Type B pancreatic cell (in vitro differentiated cells): ENCODE measurements at regions not wholly inside any gene's neighbourhood (a gene's known extent, or its start where the extent isn't known, plus 50 kb on each side); places are given as distances from the start of the nearest gene placed in this dataset.

Source experiments
- DNase-seq: peaks from one replicate; pipeline ENCODE4 v3.0.0; 2021; ENCODE audit warnings: mixed read lengths; ENCODE audit not compliant: unreplicated experiment; ENCODE audit errors: extremely low spot score
- H3K27ac Mint-ChIP-seq: 2 replicates; pipeline ENCODE4 v1.8.0; 2021; ENCODE audit warnings: mild to moderate bottlenecking, mixed read lengths
- H3K27me3 Mint-ChIP-seq: 2 replicates; pipeline ENCODE4 v1.8.0; 2021; ENCODE audit warnings: mixed read lengths
- H3K36me3 Mint-ChIP-seq: 2 replicates; pipeline ENCODE4 v1.8.0; 2021; ENCODE audit warnings: mixed read lengths
- H3K4me1 Mint-ChIP-seq: one replicate; pipeline ENCODE4 v1.8.0; 2021; ENCODE audit warnings: mixed read lengths; ENCODE audit not compliant: unreplicated experiment
- H3K4me3 Mint-ChIP-seq: 2 replicates; pipeline ENCODE4 v1.8.0; 2021; ENCODE audit warnings: mild to moderate bottlenecking, mixed read lengths
- H3K9me3 Mint-ChIP-seq: 2 replicates; pipeline ENCODE4 v1.8.0; 2021; ENCODE audit warnings: mixed read lengths
- CTCF ChIP-seq: fragments of 200-600 bp; sonication (generic); conservative IDR thresholded peaks from 2 replicates; pipeline ENCODE4 v1.5.0; 2021; ENCODE audit warnings: antibody characterized with exemption, mild to moderate bottlenecking

- H3K4me1 Mint-ChIP-seq: no peaks in the 10 kb centered on the region
- peaks cover 15% of the 10 kb centered on the region for H3K27me3 Mint-ChIP-seq
- TF ChIP-seq CTCF: no peak
- H3K9me3 Mint-ChIP-seq: no peaks in the 10 kb centered on the region
- no peak overlapping the region for H3K4me3 Mint-ChIP-seq
- no peaks in the 10 kb centered on the region for H3K36me3 Mint-ChIP-seq
- no peak overlapping the region for H3K27ac Mint-ChIP-seq
- no peak for DNase-seq
Measured at GRCh38 chr2:104056451-104056850, 797.5 kb upstream of the POU3F3 start.

- Mint-ChIP-seq H3K9me3 (peaks cover 5% of the 10 kb centered on the region), H3K36me3 (no peaks in the 10 kb centered on the region), H3K4me3 (no peak overlapping the region), H3K27ac (no peak overlapping the region), H3K27me3 (peaks cover 3% of the 10 kb centered on the region), H3K4me1 (no peaks in the 10 kb centered on the region)
- TF ChIP-seq CTCF: no peak
- no peak for DNase-seq
Measured at GRCh38 chr2:104068665-104069064, 785.2 kb upstream of the POU3F3 start.

GRCh38 chr2:104077573-104077972 lies 776.3 kb upstream of the POU3F3 start:
- H3K27ac Mint-ChIP-seq: no peak overlapping the region
- peaks cover 6% of the 10 kb centered on the region for H3K27me3 Mint-ChIP-seq
- no peak for DNase-seq
- TF ChIP-seq CTCF: no peak
- H3K9me3 Mint-ChIP-seq: no peaks in the 10 kb centered on the region
- H3K4me3 Mint-ChIP-seq: no peak overlapping the region
- H3K4me1 Mint-ChIP-seq: no peaks in the 10 kb centered on the region
- H3K36me3 Mint-ChIP-seq: no peaks in the 10 kb centered on the region

- H3K27me3 Mint-ChIP-seq: peaks cover 5% of the 10 kb centered on the region
- H3K4me1 Mint-ChIP-seq: no peaks in the 10 kb centered on the region
- H3K9me3 Mint-ChIP-seq: no peaks in the 10 kb centered on the region
- no peak overlapping the region for H3K4me3 Mint-ChIP-seq
- peak; percentile 57 for TF ChIP-seq CTCF
- no peak for DNase-seq
- no peak overlapping the region for H3K27ac Mint-ChIP-seq
- no peaks in the 10 kb centered on the region for H3K36me3 Mint-ChIP-seq
Measured at GRCh38 chr2:104078431-104079157, 775.3 kb upstream of the POU3F3 start.

- Mint-ChIP-seq H3K4me3 (no peak overlapping the region), H3K9me3 (no peaks in the 10 kb centered on the region), H3K4me1 (no peaks in the 10 kb centered on the region), H3K27ac (no peak overlapping the region), H3K27me3 (no peaks in the 10 kb centered on the region), H3K36me3 (no peaks in the 10 kb centered on the region)
- no peak for DNase-seq
- TF ChIP-seq CTCF: no peak
Measured at GRCh38 chr2:104088745-104089144, 765.2 kb upstream of the POU3F3 start.
